ENCODE measurements at regions not wholly inside any gene's neighbourhood (a gene's known extent, or its start where the extent isn't known, plus 50 kb on each side); places are given as distances from the start of the nearest gene placed in this dataset.

- no peak for TF ChIP-seq STAT6 (CRISPR knock-in tag; conservative IDR thresholded peaks at IDR 0.05; ENCODE audit: low read depth)
- TF ChIP-seq ATF2 (CRISPR knock-in tag; IDR thresholded peaks at IDR 0.05; ENCODE audit: borderline replicate concordance, low read depth) = no peak
- no peak for TF ChIP-seq JUN (CRISPR knock-in tag; IDR thresholded peaks at IDR 0.05)
- no peak for TF ChIP-seq ZNF671 (CRISPR knock-in tag; IDR thresholded peaks at IDR 0.05)
- TF ChIP-seq AR (CRISPR knock-in tag; IDR thresholded peaks at IDR 0.05) = no peak
- TF ChIP-seq IRF1 (CRISPR knock-in tag; IDR thresholded peaks at IDR 0.05) = no peak
- TF ChIP-seq ZNF232 (CRISPR knock-in tag; IDR thresholded peaks at IDR 0.05) = no peak
- no peak for TF ChIP-seq OVOL2 (CRISPR knock-in tag; IDR thresholded peaks at IDR 0.05; ENCODE audit: borderline replicate concordance)
- TF ChIP-seq KAT7 (CRISPR knock-in tag; IDR thresholded peaks at IDR 0.05; ENCODE audit: borderline replicate concordance) = no peak
- TF ChIP-seq USF2 (CRISPR knock-in tag; IDR thresholded peaks at IDR 0.05) = no peak
- no peak for TF ChIP-seq JAZF1 (CRISPR knock-in tag; IDR thresholded peaks at IDR 0.05)
These were observed 310.3 kb downstream of the NOL4 start (continued) for GRCh38 chr18:33914399-33914798.

- DNase-seq (ENCODE audit: low spot score) (no peak), ATAC-seq (no peak)
- H3K4me1 Mint-ChIP-seq = no peaks in the 10 kb centered on the region
- no peak overlapping the region for H3K4me3 Mint-ChIP-seq
- no peak for TF ChIP-seq MXD4 (CRISPR knock-in tag; IDR thresholded peaks at IDR 0.05; ENCODE audit: borderline replicate concordance)
- TF ChIP-seq ZNF138 (CRISPR knock-in tag; conservative IDR thresholded peaks at IDR 0.05) = no peak
- TF ChIP-seq AFF4 (CRISPR knock-in tag; IDR thresholded peaks at IDR 0.05; ENCODE audit: borderline replicate concordance) = no peak
- no peak for TF ChIP-seq KAT7 (CRISPR knock-in tag; IDR thresholded peaks at IDR 0.05; ENCODE audit: borderline replicate concordance)
- no peak for TF ChIP-seq ZSCAN18 (CRISPR knock-in tag; IDR thresholded peaks at IDR 0.05)
- TF ChIP-seq FOXJ3 (CRISPR knock-in tag; IDR thresholded peaks at IDR 0.05; ENCODE audit: borderline replicate concordance) = no peak
- no peak for TF ChIP-seq FOXP1 (CRISPR knock-in tag; IDR thresholded peaks at IDR 0.05; ENCODE audit: borderline replicate concordance)
- no peak for TF ChIP-seq ELF4 (CRISPR knock-in tag; IDR thresholded peaks at IDR 0.05; ENCODE audit: low read depth)
- TF ChIP-seq ZNF396 (CRISPR knock-in tag; IDR thresholded peaks at IDR 0.05; ENCODE audit: borderline replicate concordance) = no peak
- TF ChIP-seq GABPB1 (CRISPR knock-in tag; IDR thresholded peaks at IDR 0.05) = no peak
- no peak for TF ChIP-seq TCF7 (CRISPR knock-in tag; IDR thresholded peaks at IDR 0.05; ENCODE audit: low read depth)
- no peak for TF ChIP-seq NFATC4 (CRISPR knock-in tag; IDR thresholded peaks at IDR 0.05)
- ChIA-PET CTCF (no interaction called here), POLR2A (no interaction called here)
- H3K9me3 Mint-ChIP-seq = peaks cover 50% of the 10 kb centered on the region
- no peaks in the 10 kb centered on the region for H3K27me3 Mint-ChIP-seq (ENCODE audit: low read depth)
- H3K27ac Mint-ChIP-seq = no peak overlapping the region
- H3K36me3 Mint-ChIP-seq = peaks cover 48% of the 10 kb centered on the region
These were observed 318.7 kb downstream of the NOL4 start for GRCh38 chr18:33906046-33906445.

Data from WTC11 (cell line).